GM18508 (cell line): ENCODE measurements at regions not wholly inside any gene's neighbourhood (a gene's known extent, or its start where the extent isn't known, plus 50 kb on each side); places are given as distances from the start of the nearest gene placed in this dataset.
"Not testable (repeated sequence)": the region's sequence is repeated elsewhere in the genome, so short reads cannot be mapped to it uniquely, and the experiment has no call there.

Experiments
- ATAC-seq: cut with Tn5 transposase; IDR thresholded peaks from one replicate; pipeline ENCODE4 v1.9.1; 2021; ENCODE audit warnings: moderate number of reproducible peaks; ENCODE audit not compliant: insufficient read depth, unreplicated experiment

GRCh38 chr12:24356240-24356804 is 406.9 kb upstream of the SOX5 start:
- ATAC-seq, result no peak

GRCh38 chr12:24352363-24352762 is 402.9 kb upstream of the SOX5 start:
- ATAC-seq, result no peak

DNA sequence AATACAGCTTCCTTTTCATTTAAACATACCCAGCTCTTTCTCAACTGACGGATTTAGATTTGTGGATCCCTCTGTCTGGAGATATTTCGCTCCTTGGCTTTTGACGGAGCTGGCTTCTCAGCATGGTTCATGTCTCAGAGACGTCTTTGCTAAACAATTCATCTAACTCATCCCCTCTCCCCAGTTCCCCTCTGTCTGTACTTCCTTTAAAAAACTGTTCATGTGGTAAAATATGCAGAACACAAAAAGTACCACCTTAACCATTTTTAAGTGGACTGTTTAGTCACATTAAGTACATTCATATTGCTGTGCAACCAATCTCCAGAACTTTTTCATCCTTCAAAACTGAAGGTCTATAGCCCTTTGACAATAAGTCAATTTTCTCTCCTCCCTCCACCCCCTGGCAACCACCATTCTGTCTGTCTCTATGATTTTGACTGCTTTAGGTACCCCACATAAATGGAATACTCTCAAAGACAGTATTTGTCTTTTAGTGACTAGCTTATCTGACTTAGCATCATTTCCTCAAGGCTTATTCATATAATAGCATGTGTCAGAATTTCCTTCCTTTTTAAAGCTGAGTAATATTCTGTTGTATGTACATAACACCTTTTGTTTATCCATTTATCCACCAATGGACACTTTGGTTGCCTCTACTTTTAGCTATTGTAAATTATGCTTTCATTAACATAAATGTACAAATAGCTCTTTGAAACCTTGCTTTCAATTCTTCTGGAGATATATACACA is 399.8 kb upstream of the SOX5 start:
- ATAC-seq, result no peak

DNA sequence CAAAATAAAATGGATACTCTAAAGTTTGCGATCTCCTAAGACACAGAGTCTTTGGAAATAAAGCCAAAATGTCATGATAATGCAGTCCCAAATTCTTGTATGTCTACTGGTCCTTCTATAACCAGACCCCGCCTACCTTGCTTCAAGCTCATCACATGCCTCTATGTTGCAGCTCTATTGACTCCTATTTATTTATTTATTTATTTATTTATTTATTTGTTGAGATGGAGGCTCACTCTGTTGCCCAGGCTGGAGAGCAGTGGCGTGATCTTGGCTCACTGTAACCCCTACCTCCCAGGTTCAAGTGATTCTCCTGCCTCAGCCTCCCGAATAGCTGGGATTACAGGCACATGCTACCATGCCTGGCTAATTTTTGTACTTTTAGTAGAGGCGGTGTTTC is 398.7 kb upstream of the SOX5 start:
- not testable (repeated sequence) for ATAC-seq

- no peak for ATAC-seq
These were observed 378.8 kb upstream of the SOX5 start for GRCh38 chr12:24328261-24328660.

- no peak for ATAC-seq
These were observed 375.9 kb upstream of the SOX5 start for GRCh38 chr12:24325331-24325730.

DNA sequence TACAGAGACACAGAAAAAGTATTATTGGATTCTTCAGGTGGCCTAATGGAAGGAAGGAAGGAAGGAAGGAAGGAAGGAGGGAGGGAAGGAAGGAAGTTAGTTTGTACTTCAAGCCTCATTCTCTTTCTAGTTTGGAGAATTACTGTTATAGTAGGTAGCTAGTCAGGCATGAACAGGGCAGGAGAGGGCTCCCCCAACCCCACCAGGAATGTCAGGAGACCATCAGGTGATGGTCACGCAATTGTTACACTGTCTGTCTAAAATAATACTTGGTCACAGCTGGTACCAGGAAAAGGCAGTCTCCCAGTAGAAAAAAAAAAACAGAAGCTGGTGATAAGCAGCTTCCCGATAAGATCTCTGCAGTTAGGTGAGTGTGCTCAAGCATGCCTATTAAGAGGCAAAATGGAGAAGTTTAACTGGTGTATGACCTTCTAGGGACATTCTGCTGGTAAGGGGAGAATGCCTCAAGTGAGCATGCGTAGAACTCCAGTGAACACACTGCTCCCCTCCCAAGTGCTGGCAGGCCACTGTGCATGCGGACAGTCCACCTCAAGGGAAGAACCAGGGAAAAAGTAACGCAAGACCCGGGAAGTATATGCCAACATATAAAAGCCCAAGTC is 358.4 kb upstream of the SOX5 start:
- no peak for ATAC-seq

DNA sequence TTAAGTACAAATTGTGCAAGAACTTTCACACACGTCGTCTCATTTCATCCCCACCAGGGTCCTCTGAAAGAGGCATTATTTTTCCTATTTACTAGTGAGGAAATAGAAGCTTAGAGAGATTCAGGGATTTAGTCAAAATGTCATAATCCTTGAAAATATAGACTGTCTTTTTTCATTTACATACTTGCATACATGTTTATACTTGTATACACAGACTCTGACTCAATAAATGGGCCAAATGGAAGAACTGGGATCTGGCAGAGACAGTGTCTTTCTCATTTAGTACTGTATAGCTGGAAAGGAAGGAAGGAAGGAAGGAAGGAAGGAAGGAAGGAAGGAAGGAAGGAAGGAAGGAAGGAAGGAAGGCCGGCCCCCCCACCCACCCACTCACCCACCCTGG is 357.7 kb upstream of the SOX5 start:
- no peak for ATAC-seq

- no peak for ATAC-seq
These were observed 356.5 kb upstream of the SOX5 start for GRCh38 chr12:24306001-24306400.

- no peak for ATAC-seq
These were observed 354.8 kb upstream of the SOX5 start for GRCh38 chr12:24304285-24304684.

DNA sequence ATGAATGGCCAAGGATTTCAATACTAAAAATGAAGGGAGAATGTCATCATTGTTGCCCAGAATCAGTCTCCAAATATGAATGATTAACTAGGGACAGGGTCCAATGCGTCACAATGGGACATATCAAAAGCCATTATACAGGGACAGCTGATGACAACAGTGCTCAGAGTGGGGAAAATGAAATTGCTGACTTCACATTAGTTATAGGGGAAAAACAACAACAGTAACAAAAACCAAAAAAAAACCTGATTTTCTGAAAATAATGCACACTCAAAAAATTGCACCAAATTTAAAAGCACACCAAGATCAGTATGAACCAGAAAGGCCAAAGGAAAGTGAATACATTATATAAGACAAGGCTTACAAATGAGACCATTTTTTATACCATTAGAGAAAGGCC is 353.2 kb upstream of the SOX5 start:
- ATAC-seq, result no peak

DNA sequence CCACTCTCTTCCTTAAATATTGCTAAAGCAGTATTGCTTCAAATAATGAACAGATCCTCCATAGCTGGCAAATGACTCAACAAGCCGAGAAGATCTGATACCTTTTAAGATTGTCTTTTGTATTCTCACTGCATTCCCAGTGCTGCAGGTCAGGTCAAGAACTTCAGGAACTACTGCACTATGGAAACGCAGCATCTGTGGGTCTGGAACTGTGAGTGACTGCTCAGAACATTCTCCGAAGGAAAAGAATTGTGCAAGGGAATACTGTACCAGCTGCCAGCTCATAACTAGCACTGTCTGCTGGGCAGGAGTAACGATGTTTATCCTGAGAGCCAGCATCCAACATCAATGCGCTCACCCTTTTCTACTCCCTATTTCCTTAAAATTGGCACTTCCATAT is 348.0 kb upstream of the SOX5 start:
- ATAC-seq, result no peak

- no peak for ATAC-seq
These were observed 344.1 kb upstream of the SOX5 start for GRCh38 chr12:24293549-24293948.

GRCh38 chr12:24287963-24288362 is 338.5 kb upstream of the SOX5 start:
- ATAC-seq, result no peak

GRCh38 chr12:24285448-24285847 is 336.0 kb upstream of the SOX5 start:
- ATAC-seq, result no peak

DNA sequence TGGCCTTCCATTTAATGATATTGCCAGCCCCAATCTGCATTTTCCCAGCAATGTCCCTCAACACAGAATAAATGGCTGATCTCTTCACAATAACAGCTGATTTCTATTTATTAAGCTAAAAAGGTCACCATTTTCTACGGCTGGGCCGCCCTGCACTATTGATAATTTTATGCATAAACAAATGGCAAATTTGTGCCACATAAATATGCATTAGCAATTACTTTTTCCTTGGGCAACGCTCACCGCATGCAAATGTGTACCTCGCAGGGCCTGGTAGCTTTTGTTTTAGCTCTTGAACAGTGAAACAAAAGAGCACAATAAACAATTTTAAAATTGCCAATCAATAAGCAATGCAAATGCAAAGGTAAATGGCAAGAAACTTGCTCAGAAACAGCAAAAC is 331.9 kb upstream of the SOX5 start:
- ATAC-seq, result no peak

GRCh38 chr12:24280056-24280842 is 330.8 kb upstream of the SOX5 start:
- ATAC-seq, result no peak

DNA sequence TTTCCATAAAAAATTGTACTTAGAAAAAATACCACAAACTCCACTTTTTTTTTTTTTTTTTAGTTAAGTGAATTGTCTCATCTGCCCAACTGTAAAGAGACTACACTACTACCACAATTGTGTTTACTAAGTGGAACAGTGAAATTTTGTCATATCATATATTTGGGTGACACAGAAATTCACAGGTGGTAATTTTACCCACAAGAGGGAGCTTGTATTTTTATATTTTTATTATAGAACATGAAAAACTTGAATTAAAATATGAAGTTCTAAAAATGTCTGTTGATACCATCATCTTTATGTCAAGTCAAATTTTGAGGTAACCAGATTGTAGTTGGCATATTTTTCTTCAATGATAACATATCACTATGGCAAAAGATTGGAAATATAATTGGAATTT is 329.4 kb upstream of the SOX5 start:
- ATAC-seq, result no peak

DNA sequence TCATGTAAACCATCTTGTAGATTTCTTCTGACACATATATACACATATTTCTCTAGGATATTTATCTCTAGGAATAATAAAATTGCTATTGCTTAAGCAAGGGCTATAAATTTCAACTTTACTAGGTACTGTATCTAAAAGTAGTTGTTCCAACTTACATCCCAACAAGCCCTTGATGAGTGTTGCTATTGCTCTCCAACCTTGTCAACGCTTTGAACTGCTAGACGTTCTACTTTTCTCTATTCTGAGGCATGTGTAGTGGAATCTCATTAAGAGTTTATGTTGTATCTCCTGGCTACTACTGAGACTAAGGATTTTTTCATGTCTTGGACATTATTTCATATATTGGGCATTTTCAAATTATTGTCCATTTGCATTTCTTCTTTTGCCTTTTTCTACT is 321.5 kb upstream of the SOX5 start:
- ATAC-seq, result no peak

GRCh38 chr12:24270464-24270863 is 321.0 kb upstream of the SOX5 start:
- ATAC-seq, result no peak

- no peak for ATAC-seq
These were observed 319.3 kb upstream of the SOX5 start for GRCh38 chr12:24268663-24269186.
